HG03432 (cell line): ENCODE measurements at regions not wholly inside any gene's neighbourhood (a gene's known extent, or its start where the extent isn't known, plus 50 kb on each side); places are given as distances from the start of the nearest gene placed in this dataset.
"Not testable (repeated sequence)": the region's sequence is repeated elsewhere in the genome, so short reads cannot be mapped to it uniquely, and the experiment has no call there.

ENCODE experiments used
- ATAC-seq: cut with Tn5 transposase; IDR thresholded peaks from one replicate; pipeline ENCODE4 v1.9.1; 2021; ENCODE audit warnings: mild to moderate bottlenecking, moderate library complexity; ENCODE audit not compliant: unreplicated experiment

DNA sequence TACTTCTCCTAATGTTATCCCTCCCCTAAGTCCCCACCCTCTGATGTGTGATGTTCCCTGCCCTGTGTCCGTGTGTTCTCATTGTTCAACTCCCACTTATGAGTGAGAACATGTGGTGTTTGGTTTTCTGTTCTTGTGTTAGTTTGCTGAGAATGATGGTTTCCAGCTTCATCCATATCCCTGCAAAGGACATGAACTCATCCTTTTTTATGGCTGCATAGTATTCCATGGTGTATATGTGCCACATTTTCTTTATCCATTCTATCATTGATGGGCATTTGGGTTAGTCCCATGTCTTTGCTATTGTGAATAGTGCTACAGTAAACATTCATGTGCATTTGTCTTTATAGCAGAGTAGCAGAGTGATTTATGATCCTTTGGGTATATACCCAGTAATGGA, 613.8 kb upstream of the KIF2B start:
- ATAC-seq: not testable (repeated sequence)

DNA sequence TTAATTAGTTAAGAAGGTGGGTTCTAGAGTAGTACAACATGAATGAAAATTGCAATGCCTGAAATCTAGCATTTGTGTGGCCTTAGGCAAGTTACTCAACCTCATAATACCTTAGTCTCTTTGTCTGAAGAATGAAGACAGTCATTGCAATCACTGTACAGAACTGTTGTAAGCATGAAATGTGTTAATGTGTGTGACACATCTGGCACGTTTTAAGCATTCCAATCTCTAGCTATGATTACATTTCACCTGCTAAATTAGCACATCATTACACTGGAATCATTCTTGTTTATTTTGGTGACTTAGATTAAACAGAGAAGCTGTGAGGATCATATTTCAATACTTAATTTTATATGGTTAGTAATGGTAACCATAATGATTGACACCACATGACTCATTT, 629.7 kb upstream of the KIF2B start:
- ATAC-seq: no peak

DNA sequence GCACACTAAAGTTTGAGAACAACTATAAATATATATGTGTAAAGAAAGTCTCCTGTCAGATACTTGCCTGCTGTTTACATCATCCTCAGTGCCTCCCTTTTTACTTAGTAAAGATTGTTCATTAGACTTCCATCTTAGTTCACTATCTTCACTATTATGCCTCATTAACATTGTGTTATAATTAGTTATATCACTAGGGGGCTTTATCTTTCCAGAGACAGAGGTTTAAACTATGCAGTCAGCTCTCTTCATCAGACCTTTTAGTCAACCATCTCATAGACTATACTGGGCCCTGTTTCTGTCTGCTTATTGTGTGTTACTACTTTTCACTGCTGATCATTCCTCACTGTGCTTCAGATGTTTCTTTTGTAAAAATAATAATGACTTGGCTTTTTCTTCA, 630.8 kb upstream of the KIF2B start:
- no peak for ATAC-seq

DNA sequence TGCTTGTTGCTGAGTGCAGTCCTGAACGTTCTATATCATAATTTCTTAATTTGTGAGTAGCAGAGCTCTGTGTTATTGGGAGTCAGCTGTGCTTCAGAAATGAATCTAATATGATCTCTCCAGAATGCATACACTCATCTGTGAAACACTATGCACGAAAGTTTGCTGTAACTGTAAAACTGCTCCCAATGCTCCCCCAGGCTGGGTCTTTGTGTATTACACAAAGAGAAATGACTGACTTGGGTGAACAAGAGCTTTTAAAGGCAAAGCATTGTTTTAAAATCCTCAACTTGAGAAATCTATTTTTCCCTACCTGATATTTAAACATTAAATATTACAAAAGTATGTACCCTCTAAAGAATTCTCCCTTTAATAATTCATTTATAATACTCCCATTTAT, 636.7 kb upstream of the KIF2B start:
- no peak for ATAC-seq

DNA sequence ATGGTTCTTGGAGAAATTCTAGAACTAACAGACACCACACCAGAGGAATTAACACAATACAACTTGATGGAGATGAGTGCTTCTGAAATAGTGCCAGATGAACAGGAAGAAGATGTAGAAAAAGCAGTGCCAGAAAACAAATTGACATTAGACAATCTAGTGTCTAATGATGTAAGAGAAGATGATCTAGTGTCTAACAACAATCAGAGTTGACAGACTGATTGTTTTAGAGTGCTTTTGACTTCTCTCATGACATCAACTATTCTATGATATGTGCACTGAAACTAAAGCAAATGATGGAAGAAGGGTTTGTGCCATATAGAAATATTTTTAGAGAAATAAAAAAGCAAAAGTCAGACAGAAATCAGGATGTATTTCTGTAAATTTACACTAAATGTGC, 646.1 kb upstream of the KIF2B start:
- no peak for ATAC-seq

DNA sequence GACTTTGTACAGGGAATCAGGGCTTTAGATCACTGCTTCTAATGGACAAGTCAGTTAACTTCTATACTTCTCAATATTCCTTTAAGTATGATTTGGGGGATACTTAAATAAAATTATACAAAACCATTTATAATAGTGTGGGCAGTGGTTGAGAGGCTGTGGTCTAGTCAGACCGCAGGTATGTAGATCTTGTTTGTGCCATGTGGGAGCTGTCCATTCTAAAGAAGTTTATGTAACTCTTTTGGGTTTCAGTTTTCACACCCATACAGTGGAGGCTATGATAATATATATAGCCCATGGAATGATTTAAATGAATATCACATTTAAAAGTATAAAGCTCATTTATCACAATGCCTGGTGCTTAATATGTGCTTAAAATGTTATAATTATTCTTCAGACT, 654.3 kb upstream of the KIF2B start:
- no peak for ATAC-seq

DNA sequence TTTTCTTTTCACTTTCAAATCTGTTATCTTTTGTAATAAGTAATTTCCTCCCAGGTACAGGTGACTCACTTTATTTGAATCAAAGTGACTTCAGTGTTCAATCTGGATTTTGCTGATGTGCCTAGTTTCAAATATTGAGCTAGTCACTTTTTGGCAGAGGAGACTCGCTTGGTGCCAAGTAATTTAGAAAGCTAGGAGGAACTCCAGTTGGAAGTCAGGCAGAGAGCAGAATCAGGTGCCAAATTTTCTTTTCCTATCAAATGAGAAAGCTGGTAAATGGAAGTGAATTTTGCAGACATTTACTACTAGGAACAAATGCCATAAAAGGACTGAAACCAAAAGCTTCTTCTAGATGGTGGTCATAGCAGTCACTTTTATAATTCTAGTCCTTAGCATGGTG, 656.0 kb upstream of the KIF2B start:
- no peak for ATAC-seq

DNA sequence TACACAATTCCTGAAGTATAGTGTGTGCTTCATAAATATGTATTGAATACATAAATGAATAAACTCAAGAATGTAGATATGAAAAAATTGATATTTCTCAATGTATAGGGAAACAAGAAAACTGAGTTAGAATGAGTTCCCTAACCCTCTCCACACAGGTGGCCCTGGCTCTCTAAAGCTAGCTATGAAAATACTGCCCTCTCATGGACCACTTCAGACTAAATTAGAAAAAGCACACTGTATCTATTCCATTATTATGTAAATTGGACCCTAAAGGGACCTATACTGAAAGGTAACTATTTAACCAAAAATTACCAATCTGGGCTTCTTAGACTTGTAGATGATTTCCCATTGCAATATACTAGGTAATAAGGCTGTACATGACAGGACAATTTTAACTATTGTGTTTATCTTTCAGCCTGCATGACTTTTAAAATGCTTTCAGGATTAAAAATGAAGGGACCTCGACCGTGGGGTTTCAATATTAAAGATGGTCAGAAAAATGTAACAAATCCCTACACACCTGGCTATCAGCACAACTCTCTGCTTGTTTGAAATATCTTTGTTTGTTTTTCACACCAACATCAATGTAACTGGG, 672.5 kb upstream of the KIF2B start:
- no peak for ATAC-seq

DNA sequence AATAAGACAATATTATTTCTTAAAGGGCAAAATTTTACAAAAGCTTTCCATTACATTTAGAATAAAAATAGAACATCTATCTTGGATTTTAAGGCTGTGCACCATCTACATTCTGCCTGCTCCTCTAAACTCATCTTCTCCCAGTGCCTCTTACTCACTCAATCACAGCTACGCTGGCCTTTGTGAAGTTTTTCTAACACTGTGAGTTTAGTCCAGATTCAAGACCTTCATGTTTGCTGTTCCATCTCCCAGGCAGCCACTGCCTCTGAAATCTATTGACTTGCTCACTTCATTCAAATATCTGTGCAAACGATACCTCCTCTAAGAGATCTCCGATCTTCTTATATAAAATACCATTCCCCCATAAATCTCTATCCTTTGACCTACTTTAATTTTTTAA, 673.4 kb upstream of the KIF2B start:
- no peak for ATAC-seq

DNA sequence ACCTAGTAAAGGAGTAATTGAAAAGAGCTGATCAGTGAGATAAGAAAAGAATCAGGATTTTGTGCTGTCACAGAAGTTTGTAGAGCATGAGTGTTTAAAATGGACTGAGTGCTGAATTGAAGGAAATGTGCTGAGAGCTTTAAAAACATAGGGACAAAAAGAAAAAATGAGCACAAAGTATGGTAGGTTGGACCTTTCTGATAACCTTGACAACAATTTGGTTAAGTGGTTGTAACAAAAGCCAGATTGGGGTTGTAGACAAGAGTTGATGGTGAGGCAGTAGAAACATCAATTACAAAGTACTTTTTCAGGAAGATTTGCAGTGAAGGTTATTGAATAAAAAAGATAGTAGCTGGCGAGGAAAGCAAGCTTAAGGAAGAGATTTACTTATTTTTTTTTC, 674.7 kb upstream of the KIF2B start:
- ATAC-seq: no peak

DNA sequence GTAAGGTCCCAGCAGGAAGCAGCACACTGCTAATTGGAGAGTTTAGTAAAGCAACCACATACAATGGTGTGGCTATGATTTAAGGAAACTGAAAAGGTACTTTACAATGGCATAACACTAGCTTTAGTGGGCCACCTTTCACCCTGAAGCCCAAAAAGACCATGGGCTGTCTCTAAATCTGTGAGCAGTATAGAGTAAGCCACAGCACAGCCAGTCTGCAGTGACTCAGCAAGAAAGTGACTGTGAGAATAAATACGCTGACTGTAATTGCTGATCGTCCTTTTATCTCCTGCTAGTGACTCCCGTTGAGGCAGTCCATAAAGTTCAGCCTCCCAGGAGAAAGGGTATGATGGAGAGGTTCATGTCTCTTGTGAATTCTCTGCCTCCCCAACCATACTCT, 679.8 kb upstream of the KIF2B start:
- ATAC-seq: no peak

DNA sequence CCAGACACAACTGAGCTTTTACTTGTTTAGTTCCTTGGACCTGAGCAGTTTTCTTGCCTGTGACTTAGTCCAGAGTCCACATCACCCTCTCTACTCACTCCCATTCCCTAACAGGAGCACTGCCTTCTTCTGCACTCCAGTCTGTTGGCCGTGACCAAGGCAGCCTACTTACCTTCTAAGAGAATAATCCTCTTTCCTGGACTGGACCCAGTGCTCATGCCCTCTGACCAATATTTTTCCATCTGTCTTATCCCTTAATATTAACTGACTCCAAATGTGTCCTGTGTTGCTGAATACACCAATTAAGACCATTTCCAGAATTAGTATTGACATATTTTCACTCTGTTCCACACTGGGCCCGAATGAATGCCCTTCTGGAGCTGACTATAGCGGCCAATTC, 681.0 kb upstream of the KIF2B start:
- ATAC-seq: no peak

DNA sequence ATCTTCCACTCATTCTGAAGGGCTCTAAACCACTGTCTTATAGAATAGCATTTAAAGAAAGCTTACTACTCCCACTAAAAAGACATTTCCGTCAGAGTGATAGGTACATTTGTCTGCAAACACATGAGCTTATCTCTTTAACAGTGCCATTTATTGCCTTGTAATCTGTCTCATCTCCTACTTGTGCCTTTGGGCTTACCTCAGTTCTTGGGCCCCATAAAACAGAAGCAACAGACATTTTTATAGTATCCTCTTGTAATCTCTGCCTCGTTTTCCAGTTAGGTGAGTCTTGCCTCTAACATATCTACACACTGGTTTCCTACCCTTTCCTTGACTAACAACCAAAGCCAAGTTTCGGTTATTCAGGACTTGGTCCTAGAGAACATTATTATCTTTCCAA, 681.4 kb upstream of the KIF2B start:
- ATAC-seq: no peak

DNA sequence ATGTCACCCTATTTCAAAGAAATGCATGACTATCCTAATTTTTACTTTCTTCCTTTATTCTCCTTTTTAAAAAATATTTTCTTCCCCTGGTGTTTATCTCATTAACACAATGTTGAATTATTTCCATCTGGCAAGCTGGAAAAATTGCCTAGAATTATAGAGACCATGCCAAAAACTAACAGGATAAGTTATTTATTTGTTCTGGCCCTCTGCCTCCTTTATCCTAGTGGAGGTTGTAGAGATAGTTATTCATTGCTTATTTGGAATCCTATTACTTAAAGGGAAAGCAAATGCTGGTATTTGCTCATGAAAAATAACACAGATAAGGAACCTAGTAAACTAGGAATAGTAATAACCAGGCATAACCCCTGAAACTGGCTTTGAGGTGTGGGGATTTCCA, 684.9 kb upstream of the KIF2B start:
- no peak for ATAC-seq

DNA sequence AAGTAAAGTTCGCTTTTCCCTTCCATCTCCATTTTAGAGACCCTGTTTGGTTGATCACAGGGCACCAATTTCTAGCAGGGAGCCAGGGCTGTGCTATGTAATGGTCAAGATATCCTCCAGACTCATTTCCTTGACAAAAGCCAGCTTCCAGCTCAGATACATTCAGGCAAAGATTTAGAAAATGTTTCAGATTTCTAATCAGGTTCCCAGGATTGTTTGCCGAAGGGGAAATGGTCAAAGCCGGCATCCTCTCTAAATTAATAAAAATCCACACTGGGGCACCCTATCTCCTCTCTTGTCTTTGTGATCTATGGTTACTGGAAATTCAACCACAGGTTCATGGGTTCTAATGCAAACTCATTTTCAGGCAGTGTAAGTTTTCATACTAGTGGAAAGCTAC, 686.8 kb upstream of the KIF2B start:
- no peak for ATAC-seq

DNA sequence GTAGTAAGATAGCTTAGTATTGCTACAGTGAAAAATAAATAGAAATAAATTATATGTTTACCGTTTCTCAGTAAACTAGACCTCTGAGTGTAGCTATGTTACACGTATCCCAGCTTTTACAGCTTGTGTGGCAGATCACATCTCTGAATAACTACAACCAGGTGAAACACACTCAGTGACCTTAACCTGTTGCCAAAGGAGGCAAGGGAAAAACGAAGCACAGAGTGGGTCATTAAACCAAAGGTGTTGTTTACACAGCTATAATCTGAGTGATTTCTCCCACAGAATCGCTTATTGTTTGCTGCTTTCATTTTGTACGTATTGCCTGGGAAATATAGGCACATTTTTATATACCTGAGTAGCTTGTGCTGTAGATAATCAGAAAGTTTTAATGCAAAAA, 688.2 kb upstream of the KIF2B start:
- no peak for ATAC-seq

DNA sequence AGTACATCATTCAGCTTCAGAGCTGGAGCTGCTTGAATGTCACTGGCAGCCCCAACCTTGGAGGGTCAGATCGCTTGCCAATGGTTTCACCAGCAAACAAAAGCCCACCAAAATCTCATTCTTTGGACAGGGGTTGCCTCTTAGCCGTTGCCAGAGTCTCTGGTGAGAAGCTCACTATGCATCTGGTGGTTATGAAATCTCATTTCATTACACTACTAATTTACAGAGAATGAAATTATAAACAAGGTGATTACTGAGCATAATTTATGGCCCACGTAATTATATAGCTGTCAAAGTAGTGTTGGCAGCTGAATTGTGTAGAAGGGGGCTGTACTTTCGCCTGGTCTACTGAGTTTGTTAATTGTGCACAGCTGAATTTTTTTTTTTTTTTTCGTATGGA, 688.9 kb upstream of the KIF2B start:
- no peak for ATAC-seq

DNA sequence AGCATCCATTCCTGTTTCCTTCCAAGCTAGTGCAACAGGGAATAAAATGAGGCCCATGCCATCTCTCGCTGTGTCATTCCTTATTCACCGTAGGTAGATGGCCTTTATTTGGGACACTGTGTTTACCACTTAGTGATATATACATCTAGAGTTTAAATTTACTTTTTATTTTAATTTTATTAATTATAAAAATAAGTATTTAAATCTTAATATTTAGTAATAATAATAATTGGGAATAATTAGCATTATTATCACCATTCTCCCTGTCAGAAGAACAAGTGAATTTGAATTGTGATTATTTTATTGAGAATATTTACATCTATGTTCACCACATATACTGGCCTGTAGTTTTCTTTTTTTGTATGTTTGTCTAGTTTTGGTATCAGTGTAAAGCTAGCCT, 692.9 kb upstream of the KIF2B start:
- ATAC-seq: no peak

DNA sequence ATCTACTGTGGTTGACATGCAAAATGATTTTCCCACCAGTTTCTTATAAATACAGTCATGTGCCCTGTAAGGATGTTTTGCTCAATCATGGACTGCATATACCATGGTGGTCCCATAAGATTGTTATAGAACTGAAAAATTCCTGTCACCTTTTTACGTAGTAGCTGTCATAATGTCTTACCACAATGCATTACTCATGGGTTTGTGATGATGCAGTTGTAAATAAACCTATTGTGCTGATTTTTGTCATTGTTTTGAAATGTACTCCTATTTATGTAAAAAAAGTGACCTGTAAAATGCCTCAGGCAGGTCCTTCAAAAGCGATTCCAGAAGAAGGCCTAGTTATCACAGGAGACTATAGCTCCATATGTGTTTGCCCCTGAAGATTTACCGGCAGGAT, 695.4 kb upstream of the KIF2B start:
- ATAC-seq: no peak

DNA sequence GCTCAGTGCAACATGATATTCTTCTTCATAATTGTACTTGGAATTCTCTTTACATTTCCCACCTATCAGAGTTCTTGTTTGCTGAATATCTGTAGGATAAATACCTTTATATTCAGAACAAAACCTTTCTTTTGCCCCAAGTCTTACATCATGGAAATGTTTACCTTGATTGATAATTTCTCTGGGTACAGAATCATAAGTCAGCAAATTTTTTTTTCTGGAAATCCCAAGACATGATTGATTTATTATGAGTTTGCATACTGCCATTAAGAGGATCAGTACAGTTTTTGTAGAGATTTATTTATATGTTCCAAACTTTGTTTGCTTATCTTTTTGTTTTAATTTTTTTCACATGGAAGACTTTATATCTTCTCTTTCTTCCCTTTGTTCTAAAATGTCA, 699.8 kb upstream of the KIF2B start:
- ATAC-seq: no peak

DNA sequence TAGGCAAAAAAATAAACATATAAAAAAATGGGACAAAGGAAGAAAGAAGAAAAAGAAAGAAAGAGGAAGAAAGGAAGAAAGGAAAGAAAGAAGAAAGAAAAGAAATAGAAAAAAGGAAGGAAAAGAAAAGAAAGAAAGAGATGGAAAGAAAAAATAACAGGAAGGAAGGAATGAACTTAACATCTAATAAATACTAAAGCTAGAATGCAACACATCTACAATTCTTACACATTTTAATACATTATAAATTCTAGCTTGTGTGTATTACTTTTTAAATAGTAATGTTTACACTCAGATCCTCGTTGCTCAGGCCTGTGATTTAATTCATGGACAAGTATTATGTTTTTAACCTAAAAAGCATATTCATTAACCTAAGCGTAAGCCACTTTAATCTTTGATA, 703.0 kb upstream of the KIF2B start:
- no peak for ATAC-seq

DNA sequence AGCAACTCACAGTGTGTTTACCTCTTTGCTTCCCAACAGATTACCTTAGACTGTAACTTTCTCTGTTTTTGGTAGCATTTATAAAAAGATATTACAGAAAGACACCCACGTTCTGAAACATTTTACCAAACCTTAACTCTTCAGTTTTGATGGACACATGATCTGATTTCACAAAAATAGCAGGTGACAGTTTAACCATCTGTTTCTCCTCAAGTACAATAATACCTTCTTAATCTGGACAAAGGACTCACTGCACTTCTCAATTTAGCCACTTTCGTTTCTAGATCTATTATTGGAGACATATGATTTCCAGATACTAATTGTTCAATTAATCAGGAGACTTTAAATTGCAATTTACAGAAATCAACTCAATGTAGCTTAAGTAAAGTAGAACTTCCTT, 703.8 kb upstream of the KIF2B start:
- ATAC-seq: no peak

DNA sequence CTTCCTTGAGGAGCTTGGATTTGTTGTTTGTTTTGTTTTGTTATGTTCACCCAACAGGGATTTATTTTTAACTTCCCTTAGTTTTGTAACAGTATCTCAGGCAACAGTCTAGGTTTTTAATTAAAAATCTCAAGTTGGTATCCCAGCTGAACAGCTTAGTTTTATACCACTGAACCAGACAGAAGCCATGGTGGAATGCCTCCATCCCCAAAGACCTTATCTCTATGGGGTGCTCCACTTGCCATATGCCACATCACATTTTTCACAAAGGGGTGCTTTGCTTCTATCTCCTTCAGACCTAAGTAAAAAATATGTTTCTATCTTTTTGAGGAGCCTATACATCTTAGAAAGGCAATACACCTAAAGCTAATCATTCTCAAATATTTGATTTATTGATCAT, 715.8 kb upstream of the KIF2B start:
- no peak for ATAC-seq

DNA sequence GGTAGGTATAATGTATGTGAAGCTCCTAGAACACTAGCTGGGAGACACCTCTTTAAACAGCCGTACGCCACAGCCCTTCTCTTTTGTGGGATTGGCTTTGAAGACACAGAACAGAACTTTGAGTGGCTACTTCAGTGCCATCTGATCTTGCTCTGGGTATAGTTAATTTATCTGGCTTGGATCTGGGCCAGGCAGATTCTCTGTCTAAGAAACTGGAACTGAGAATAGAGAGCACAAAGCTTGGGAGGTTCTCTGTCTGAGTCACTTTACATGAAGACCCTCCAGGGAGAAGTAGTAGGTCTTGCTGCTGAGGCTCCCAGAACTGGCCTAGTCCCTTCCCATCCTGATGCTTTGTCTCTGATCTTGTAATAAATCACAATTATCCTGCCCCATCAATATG, 721.0 kb upstream of the KIF2B start:
- no peak for ATAC-seq
